ENCODE measurements at regions not wholly inside any gene's neighbourhood (a gene's known extent, or its start where the extent isn't known, plus 50 kb on each side); places are given as distances from the start of the nearest gene placed in this dataset.

DNA sequence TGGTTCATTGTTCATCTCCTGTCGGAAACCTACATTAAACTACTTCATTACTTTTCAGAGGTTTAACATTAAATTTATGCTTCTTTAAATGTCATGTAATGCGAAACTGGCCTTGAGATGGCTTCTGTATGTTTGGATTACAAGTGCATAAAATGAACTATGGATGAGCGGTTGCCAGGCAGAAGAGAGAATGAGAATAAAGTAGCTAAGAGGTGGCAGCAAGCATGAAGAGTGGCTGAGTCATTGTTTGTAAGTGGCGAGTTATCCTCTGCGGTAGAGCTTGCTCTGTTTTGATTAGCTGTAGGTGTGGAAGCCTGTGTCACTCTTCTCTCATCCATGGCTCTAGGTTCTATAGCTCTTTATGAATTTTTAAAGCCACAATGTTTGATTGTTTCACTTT lies 1139.6 kb upstream of the PCDH9 start:
- Histone ChIP-seq H3K27ac (no peak overlapping the region), H3K27me3 (no peaks in the 10 kb centered on the region), H3K4me3 (no peak overlapping the region), H3K36me3 (no peaks in the 10 kb centered on the region), H3K4me1 (peaks cover 0 to 6% (median 0%) of the 10 kb centered on the region in 4 donors), H3K9me3 (no peaks in the 10 kb centered on the region)
- no peak for DNase-seq
- in situ Hi-C loops (cut with MboI; ENCODE audit: low pct_ligation_motif_present in 1 of 4, low pct_unique_long_range_greater_than_20kb in 1 of 4, low sequenced_read_pairs in 3 of 4) (no loop called here), intact Hi-C loops (cut with DNase I; ENCODE audit: low total_unique reads) (no loop called here)
- 28 to 50% methylated on average over 5 of the region's 5 CpGs for WGBS, 2 donors (ENCODE audit: low coverage in 1 of 2)
- TF ChIP-seq, protein P1, sequence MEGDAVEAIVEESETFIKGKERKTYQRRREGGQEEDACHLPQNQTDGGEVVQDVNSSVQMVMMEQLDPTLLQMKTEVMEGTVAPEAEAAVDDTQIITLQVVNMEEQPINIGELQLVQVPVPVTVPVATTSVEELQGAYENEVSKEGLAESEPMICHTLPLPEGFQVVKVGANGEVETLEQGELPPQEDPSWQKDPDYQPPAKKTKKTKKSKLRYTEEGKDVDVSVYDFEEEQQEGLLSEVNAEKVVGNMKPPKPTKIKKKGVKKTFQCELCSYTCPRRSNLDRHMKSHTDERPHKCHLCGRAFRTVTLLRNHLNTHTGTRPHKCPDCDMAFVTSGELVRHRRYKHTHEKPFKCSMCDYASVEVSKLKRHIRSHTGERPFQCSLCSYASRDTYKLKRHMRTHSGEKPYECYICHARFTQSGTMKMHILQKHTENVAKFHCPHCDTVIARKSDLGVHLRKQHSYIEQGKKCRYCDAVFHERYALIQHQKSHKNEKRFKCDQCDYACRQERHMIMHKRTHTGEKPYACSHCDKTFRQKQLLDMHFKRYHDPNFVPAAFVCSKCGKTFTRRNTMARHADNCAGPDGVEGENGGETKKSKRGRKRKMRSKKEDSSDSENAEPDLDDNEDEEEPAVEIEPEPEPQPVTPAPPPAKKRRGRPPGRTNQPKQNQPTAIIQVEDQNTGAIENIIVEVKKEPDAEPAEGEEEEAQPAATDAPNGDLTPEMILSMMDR (IDR thresholded peaks at IDR 0.05), result no peak
- no peak for TF ChIP-seq POLR2A (IDR thresholded peaks at IDR 0.05)
- TF ChIP-seq POLR2AphosphoS5 (IDR thresholded peaks at IDR 0.05), result no peak
- TF ChIP-seq EP300 (IDR thresholded peaks at IDR 0.05; ENCODE audit: low read depth), result no peak

DNA sequence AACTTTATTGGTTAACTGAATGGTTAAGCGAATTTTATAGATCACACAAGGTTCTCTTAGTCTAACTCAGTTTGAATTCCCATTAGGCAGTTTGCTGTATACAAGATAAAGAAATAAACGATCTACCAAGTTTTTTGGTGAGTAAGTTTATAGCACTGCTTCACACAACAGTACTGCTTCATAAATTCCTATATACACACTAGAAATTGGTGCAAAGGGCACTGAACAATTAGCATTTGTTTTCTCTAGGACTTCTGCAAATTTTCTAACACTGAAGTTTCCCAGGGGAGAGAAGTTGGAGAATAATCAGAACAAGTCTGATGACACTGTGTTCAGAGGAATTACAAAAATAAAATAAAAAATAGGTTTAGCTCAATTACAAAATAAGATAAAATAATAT lies 1138.8 kb upstream of the PCDH9 start:
- no peak for DNase-seq
- 29 to 36% methylated on average over 2 of the region's 2 CpGs for WGBS, 2 donors (ENCODE audit: low coverage in 1 of 2)
- TF ChIP-seq, protein P1 (IDR thresholded peaks at IDR 0.05), result no peak
- TF ChIP-seq POLR2AphosphoS5 (IDR thresholded peaks at IDR 0.05), result no peak
- no peak for TF ChIP-seq POLR2A (IDR thresholded peaks at IDR 0.05)
- no peak for TF ChIP-seq EP300 (IDR thresholded peaks at IDR 0.05; ENCODE audit: low read depth)
- intact Hi-C loops (cut with DNase I; ENCODE audit: low total_unique reads) (no loop called here), in situ Hi-C loops (cut with MboI; ENCODE audit: low pct_ligation_motif_present in 1 of 4, low pct_unique_long_range_greater_than_20kb in 1 of 4, low sequenced_read_pairs in 3 of 4) (no loop called here)
- no peaks in the 10 kb centered on the region for H3K27me3 ChIP-seq
- H3K27ac ChIP-seq, result no peak overlapping the region
- H3K4me3 ChIP-seq, result no peak overlapping the region
- H3K4me1 ChIP-seq, result peaks cover 0 to 6% (median 0%) of the 10 kb centered on the region in 4 donors
- H3K9me3 ChIP-seq, result no peaks in the 10 kb centered on the region
- no peaks in the 10 kb centered on the region for H3K36me3 ChIP-seq

DNA sequence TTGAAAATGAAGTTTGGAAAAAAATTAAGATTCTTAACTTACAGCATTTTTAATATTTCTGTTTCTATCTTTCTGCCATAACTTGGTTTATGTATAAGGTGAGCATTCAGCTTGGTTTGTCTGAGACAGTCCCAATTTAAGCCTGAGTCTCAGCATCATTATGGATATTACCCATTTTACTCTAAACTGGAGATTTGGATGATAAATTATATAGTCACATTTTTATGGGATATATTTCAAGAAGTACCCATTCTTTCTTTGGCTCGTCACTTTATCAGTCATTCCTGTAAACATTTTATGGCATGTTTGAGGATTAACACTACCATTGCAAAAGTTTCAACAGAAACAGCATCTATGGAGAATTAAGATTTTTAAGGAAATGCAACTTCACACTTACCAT lies 1129.0 kb upstream of the PCDH9 start:
- DNase-seq, result no peak
- in situ Hi-C loops (cut with MboI; ENCODE audit: low pct_ligation_motif_present in 1 of 4, low pct_unique_long_range_greater_than_20kb in 1 of 4, low sequenced_read_pairs in 3 of 4), result no loop called here
- Histone ChIP-seq H3K36me3 (no peaks in the 10 kb centered on the region), H3K9me3 (no peaks in the 10 kb centered on the region), H3K4me1 (no peaks in the 10 kb centered on the region), H3K27me3 (no peaks in the 10 kb centered on the region), H3K27ac (no peak overlapping the region), H3K4me3 (no peak overlapping the region)
- 33% methylated on average over 1 of the region's 1 CpG for WGBS, 2 donors (ENCODE audit: low coverage in 1 of 2)
- TF ChIP-seq, protein P1 (IDR thresholded peaks at IDR 0.05), result no peak
- TF ChIP-seq EP300 (IDR thresholded peaks at IDR 0.05; ENCODE audit: low read depth), result no peak
- no peak for TF ChIP-seq POLR2A (IDR thresholded peaks at IDR 0.05)
- TF ChIP-seq POLR2AphosphoS5 (IDR thresholded peaks at IDR 0.05), result no peak
- intact Hi-C loops (cut with DNase I; ENCODE audit: low total_unique reads), result no loop called here

DNA sequence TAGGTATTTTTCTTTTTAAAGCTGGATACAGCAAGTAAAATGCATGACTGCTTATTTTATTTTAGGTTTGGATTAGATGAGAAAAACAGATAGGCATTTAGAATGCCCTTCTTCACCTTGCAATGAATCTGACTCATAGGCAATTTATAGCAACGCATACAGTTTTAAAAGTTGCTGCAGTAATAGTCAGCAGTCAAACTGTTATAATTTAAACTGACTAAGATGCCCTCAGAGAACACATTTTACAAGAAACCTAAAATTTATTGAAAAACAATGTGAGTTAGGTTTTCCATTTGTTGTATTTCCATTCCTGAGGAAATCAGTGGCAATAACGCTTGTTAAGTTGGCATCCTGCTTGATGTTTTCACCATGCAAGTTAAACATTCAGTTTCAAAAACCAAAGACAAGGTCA lies 1128.2 kb upstream of the PCDH9 start:
- Histone ChIP-seq H3K36me3 (no peaks in the 10 kb centered on the region), H3K27ac (no peak overlapping the region), H3K9me3 (no peaks in the 10 kb centered on the region), H3K27me3 (no peaks in the 10 kb centered on the region), H3K4me3 (no peak overlapping the region), H3K4me1 (no peaks in the 10 kb centered on the region)
- DNase-seq, result no peak
- intact Hi-C loops (cut with DNase I; ENCODE audit: low total_unique reads), result no loop called here
- 43 to 56% methylated on average over 2 of the region's 2 CpGs for WGBS, 2 donors (ENCODE audit: low coverage in 1 of 2)
- in situ Hi-C loops (cut with MboI; ENCODE audit: low pct_ligation_motif_present in 1 of 4, low pct_unique_long_range_greater_than_20kb in 1 of 4, low sequenced_read_pairs in 3 of 4), result no loop called here
- TF ChIP-seq, protein P1 (IDR thresholded peaks at IDR 0.05), result no peak
- TF ChIP-seq POLR2AphosphoS5 (IDR thresholded peaks at IDR 0.05), result no peak
- no peak for TF ChIP-seq EP300 (IDR thresholded peaks at IDR 0.05; ENCODE audit: low read depth)
- no peak for TF ChIP-seq POLR2A (IDR thresholded peaks at IDR 0.05)

Data from transverse colon (tissue), 4 donors.